CD4-positive, alpha-beta T cell treated with Interleukin-4 for 1 hour (primary cell): ENCODE measurements at regions not wholly inside any gene's neighbourhood (a gene's known extent, or its start where the extent isn't known, plus 50 kb on each side); places are given as distances from the start of the nearest gene placed in this dataset.
"Not testable (repeated sequence)": the region's sequence is repeated elsewhere in the genome, so short reads cannot be mapped to it uniquely, and the experiment has no call there.

ENCODE experiments used
- DNase-seq, 2 donors: peaks; one replicate each; pipeline ENCODE4 v3.0.0-alpha.2; 2020 to 2022

DNA sequence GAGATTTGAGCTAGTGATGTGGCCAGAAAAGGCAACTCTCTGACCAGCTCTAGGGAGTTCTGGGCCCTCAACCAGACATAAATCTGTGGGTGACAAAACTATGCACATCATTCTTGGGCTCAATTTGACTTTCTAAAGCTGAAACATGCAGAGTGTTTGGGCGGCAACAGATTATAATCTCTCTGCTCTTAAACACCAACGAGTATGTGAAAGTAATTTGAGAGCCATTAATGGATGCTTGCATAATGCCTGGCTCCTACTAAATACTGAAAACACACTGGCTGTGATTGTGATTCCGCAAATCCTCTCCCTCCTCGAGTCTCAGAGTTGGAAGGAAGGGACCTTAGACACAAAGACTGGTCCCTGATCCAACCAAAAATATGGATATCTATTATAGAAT lies 186.7 kb downstream of the UACA start:
- no peak for DNase-seq

DNA sequence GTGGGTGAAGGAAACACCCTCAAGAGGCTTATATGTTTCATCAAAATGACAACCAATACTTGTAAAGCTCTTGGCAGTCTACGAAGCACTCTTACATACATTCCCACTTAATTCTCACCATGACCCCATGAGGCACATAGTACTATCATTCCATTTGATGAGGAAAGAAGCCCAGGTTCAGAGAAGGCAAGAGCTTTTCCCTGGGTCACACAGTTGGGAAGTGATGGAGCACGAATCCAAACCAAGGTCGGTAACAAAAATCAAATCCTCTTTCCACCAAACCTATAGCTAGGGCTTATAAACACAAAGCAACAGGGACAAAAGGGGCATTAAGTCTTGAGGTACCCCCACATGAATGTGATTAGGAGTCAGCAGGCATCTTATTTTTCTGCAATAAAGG lies 187.1 kb downstream of the UACA start:
- DNase-seq = no peak

GRCh38 chr15:70575231-70576226 lies 187.8 kb downstream of the UACA start:
- DNase-seq = no peak

DNA sequence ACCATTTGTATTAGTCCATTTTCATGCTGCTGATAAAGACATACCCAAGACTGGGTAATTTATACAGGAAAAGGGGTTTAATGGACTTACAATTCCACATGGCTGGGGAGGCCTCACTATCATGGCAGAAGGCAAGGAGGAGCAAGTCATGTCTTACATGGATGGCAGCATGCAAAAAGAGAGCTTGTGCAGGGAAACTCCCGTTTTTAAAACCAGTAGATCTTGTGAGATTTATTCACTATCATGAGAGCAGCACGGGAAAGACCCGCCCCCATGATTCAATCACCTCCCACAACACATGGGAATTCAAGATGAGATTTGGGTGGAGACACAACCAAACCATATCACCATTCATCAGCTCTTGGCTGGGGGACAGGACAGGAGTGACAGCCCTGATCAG lies 189.0 kb downstream of the UACA start:
- DNase-seq = not testable (repeated sequence)

DNA sequence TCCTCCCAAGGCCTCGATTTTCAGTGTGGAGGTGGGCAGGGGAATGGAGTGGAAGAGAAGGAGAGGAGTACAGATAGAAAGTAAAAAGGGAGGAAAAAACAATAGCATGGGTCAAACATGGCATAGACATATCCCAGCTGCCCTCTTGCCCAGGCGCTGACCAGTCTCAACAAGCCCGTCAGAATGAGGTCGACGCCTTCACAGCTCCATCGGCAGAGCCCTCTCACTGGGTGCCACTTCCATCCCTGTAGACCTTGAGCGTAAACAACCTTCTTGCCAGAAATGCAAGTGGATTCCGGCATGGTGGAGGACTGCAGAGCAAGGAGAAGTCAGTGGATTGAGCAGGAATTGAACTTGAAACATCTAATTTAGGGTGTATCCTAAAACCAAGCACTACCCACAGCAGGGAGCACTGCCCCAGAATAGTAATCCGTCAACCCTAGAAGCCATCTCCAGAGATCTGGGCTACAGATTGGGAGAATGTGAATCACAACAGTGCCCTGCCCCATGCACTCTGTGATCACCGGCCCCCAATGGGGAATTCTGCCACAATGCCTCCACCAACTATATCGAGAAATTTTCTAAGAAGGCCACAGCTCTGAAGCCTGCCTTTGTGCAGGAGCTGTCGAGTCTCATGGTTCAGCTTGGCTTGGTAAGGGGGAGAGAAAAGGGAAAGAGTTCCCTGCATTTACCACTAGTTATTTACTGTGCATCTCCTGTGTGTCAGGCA lies 190.1 kb downstream of the UACA start:
- no peak for DNase-seq

DNA sequence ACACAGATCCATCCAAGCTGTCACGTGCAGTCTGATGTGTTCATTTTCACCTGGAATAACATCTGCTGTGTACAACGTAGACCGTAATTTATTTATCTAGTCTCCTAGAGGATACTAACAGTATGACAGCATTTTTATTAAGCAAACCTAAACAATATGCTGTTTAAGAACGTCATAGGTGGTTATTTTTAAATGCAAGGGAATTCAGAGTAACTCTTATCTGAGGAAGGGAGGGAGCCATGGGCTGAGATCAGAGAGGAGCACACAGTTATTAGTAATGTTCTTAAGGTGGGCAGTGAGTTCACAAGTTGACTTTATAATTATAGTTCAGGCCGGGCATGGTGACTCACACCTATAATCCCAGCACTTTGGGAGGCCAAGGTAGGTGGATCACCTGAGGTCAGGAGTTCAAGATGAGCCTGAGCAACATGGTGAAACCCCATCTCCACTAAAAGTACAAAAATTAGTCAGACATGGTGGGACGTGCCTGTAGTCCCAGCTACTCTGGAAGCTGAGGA lies 193.6 kb downstream of the UACA start:
- DNase-seq = no peak

- DNase-seq = no peak
Observed at GRCh38 chr15:70569091-70569713, 194.2 kb downstream of the UACA start.

DNA sequence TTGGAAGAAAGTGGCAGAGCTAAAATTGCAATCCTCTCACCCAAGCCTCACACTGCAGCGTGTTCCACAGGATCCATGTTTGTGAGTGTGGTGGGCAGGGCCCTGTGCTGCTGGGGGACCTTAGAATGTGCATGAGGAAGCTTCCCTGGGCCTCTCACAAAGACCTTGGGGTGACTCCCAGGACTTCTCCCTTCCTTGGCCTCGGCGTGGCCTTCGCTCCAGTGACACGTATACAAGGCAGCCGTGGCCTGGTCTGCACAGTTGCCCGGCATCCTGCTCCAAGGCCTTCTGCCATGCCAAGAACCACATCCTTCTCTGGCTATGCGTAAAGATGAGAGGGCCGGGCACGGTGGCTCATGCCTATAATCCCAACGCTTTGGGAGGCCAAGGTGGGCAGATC lies 196.4 kb downstream of the UACA start:
- DNase-seq = no peak

GRCh38 chr15:70566047-70566835 lies 197.1 kb downstream of the UACA start:
- DNase-seq = no peak

GRCh38 chr15:70563561-70564095 lies 199.7 kb downstream of the UACA start:
- no peak for DNase-seq

DNA sequence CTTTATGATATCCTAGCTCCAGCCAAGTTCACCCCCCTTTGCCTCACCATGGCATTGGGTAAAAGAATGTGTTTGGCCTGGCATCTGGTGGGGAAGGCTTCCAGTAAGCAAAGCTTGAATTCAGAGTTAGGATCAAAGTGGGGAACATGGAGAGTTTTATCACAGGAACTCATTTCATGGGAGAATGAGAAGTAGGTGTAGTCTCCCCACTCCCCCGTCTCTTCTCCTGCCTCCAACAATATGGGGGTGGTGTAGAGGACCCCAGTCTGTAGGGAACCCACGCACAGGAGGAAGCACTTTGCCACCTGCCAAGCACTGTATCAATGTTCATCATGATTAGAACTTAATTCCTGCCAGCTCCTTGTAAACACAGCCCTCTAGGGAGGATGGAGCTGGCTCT lies 200.5 kb downstream of the UACA start:
- DNase-seq = no peak

- no peak for DNase-seq
Observed at GRCh38 chr15:70561885-70562284, 201.5 kb downstream of the UACA start.

- no peak for DNase-seq
Observed at GRCh38 chr15:70560617-70561328, 202.6 kb downstream of the UACA start.

GRCh38 chr15:70559265-70560239 lies 203.8 kb downstream of the UACA start:
- DNase-seq = peak; percentile 63 to 64

- no peak for DNase-seq
Observed at GRCh38 chr15:70558406-70559264, 204.7 kb downstream of the UACA start.

DNA sequence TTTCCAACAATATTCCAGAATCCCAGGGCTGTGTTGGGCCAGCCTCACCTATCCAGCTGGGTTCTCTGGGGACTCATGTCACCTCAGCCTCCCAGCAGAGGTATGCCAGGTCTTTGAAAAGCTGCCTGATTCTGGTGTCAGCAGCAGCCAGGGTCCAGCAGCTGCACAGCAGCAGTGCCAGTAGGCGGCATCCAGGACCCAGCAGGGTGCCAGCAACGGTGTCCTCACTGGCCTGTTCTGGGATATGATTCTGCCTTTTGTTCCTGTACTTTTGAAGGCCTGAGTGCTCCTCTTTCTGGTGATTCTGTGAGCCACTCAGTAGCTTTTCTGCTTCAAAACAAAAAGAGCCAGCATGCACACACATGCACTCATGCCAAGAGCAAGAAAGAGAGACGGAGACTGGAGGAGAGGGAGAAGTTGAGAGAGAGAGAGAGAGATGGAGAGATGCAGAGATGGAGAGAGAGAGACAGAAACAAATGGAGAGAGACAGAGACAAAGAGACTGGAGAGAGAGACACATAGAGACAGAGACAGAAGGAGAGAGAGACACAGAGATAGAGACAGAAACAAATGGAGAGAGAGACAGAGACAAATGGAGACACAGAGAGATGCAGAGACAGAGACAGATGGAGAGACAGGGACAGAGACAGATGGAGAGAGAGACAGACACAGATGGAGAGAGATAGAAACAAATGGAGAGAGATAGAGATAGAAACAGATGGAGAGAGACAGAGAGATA lies 205.7 kb downstream of the UACA start:
- DNase-seq = no peak

- no peak for DNase-seq
Observed at GRCh38 chr15:70556779-70557178, 206.6 kb downstream of the UACA start.

DNA sequence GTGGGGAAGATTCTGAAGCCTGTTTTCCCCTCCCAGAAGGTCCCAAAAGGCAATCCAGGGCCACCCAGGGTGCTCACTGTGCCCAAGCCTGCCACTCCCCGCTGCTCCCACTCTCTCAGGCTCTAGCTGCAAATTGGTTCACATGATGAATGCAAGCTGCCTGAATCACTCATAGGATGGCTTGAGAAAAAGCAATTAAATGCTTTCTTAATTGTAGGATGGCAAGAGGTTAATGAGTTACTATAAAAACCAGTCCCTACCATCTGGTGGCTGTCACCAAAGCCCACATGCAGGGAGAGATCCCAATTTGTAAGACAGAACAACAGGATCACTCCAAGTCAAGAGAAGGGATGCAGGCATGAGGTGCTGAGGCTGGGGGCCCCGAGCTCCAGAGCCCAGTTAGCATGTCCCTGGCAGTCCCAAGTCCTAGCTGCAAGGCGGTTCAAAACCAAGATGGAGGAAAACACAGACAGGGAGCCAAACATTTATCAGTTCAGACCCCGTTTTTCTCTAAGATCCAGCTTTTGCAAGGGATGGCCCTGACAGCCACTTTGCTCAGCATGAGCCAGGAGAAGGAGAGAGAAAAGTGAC lies 207.1 kb downstream of the UACA start:
- DNase-seq = no peak
